Superior temporal gyrus (tissue), 1 donor: ENCODE measurements at regions not wholly inside any gene's neighbourhood (a gene's known extent, or its start where the extent isn't known, plus 50 kb on each side); places are given as distances from the start of the nearest gene placed in this dataset.

Source experiments
- DNase-seq: peaks from one replicate; pipeline ENCODE4 v3.0.0-alpha.2; 2016; ENCODE audit errors: extremely low spot score

DNA sequence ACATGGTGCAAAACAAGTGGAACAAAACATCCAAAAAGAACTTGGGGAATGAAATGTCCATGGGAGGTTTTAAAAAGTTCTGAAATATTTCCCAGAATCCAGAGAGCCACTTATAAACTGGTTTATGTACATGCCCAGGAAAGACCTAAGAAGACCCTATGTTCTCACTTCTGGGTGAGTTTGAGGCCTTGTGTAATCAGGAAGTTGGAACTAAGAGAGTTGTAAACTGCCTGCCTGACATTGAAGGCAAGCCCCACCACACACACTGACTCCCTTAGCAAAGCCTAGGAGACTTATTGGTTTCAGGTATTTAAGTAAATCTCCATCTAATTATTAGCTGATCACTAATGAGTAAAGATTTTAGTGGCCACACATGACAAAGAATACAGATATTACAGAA, 142.5 kb downstream of the LRIG3 start:
- no peak for DNase-seq

DNA sequence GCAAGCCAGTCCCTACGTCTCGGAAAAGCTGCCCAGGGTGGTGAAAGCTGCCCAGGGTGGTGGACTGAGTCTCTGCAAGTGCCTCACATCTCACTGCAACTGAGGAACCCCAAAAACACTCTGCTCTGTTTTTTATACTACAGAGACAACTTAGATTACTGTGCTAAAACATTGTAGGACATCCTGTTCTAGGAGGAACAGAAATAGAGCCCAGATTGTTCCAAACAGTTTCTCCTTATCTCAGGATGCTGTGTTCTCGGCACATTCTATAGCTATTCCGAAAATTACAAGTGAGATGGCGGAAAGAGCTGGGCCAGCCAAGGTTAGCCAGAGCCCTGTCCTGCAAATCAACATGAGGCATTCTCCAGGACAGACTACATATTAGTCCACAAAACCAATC, 138.7 kb downstream of the LRIG3 start:
- DNase-seq = no peak

DNA sequence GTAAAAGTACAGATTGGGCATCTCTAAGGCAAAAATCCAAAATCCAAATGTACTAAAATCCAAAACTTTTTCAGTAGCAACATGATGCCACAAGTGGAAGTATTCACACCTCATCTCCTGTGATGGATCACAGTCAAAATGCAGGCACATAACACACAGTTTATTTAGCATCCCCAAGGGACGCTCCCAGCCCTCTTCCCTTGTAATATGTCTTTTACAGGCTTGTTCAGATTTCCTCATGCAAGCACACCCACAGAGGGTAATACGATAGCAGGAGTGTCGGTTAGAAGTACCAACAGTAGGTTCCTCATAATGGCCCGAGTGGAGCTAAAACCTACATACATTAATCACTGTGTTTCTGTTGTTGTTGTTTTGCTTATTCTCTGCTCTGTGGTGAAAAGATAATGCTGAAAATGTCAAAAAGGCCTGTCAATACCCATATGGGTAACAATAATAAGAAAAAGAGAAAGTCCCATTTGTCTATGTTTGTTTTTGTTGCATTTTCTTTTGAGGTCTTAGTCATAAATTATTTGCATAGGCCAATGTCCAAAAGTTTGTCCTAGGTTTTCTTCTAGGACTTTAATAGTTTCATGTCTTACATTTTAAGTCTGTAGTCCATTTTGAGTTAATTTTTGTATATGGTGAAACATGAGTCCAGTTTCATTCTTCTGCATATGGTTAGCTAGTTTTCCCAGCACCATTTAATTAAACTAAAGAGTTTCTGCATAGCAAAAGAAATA, 133.1 kb downstream of the LRIG3 start:
- DNase-seq = no peak

DNA sequence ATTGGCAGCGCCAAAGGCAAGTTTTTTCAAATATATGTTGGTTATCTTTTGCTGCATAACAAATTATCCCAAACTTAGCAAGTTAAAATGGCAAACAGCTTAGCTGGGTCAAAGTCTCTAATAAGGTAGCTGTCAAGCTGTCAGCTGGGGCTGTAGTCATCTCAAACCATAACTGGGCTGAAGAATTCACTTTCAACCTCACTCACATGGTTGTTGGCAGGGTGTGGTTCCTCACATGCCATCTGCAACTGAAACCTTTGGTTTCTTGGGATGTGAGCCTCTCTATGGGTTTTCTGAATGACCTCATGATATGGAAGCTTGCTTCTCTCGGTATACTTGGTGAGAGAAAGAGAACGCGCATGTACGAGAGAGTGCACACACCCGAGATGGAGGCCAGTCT, 125.4 kb downstream of the LRIG3 start:
- no peak for DNase-seq

DNA sequence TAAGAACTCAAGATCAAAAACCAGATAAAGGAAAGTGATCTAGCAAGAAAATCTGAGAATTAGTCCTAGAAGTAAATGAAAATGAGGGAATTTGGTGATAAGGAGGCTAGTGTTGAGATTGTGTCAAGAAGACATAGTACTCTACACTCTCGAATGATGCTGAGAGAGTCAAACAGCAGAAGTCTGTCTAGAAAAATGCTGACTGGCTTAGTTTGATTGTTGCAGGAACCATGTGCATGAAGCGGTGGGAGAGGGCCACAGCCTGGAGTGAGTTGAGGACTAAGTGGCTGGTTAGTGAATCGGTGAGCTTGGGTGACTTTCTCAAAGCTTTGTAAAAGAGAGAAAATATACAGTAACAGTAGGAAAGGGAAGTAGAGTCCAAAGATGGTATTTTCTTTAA, 124.5 kb downstream of the LRIG3 start:
- DNase-seq = no peak

DNA sequence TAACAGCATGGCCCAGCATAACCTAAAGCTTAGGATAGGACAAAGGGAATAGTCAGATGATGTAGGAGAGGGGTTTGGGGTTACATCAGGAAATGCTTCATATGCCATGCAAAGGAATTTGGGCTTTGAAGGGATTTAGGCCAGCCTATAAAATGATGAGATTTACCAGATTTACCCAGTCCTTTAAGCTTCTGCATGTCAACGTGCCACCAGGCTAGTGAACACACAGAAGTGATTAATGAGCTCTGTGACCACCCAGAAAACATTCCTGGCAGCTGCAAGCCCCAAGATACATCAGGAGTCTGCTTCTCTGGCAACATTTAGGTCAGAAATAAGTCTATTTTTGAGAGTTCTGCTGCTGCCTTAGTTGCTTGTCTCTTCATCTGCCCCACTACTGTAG, 118.3 kb downstream of the LRIG3 start:
- no peak for DNase-seq

DNA sequence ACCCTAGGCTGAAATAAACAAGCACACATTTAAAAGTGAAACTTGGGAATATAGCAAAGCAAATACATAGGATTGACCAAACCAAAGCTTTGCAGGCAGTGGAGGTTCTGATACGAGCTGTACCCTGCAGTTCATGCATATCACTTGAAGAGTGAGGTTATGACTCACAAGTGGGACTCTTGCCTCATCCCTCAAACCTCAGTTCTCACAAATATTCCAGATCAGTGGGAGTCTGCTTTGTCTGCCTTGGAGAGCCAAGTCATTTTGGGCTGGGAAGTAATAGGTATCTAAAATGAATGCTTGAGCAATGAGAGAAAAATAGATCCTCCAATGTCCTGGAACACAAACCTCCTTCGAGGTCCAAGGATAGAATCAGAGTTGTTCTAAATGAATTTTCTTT, 116.4 kb downstream of the LRIG3 start:
- DNase-seq = peak; percentile 37

DNA sequence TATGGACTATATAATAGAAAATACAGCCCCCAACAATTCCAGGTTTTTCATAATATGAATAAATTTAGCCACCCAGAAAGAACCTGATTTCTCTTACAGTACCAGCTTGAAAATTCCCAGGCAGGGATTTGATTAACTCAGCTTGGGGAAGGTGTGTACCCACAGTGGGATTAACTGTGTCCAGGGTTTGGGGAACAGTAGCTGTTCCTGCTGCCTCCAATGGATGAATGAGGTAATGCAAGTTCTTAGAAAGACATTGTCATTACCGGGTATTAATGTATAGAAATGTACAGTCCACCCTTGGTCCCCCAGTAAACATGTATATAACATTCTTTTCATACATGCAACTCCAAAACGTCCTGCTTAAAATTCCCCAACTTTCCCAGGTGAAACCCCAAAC, 115.6 kb downstream of the LRIG3 start:
- no peak for DNase-seq

DNA sequence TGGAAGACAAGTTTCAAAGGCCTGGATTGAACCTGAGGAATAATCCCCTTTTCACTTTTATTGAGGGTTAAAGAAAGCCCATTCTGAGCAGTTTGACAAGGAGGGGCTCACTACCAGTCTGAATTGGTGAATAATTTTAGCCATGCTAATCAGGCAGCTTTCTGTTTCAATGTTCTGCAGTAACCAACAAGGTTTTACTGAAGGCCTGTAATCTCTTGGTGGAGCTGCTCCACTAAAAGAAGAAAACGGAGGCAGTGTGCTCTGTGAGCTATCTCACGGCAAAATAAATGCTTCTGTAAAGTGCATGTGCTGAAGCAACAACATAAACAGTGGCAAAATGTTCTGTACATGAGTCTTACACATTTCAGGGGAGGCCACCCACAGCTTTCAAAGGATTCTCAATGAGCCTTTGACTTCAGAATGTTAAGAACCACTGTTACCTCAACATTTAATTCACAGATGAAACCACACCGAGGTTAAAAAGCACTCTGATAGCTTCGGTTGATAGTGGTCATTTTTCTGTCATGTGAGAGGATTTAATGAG, 111.2 kb downstream of the LRIG3 start:
- DNase-seq = no peak

DNA sequence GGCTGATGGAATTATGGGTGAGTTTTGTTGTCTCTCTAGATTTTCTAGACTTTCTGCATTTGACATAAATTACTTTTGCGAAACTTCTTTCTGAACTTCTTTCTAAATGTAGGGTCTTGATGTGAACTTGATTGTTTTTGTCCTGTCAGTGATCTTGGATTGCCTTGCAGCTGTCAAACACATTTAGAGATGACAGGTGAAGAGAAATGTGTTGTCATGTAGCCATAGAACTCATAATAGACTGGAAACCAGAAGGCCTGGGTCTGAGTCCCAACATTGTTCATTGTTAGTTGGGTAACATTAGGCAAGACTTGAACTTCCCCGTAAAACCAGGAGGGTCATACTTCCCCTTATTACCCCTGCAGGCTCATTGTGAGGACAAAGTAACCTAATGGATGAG, 109.0 kb downstream of the LRIG3 start:
- no peak for DNase-seq

DNA sequence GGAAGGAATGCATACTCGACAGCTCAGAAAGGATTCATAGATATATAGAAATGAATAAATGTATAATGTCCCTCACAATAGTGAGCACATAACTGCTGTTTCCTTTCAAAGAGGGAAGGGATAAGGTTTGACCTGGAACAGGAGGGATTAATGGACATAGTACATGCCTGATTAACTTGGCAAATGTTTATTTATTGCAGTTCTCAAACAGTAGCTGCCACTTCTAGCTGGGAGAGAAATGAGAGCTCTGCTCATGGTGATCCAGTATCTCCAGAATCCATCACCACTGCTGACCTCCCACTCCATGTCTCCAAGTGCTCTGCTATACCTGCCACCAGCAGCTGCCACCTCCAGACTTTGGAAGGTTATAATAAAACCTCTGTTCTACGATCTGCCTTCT, 108.1 kb downstream of the LRIG3 start:
- no peak for DNase-seq

DNA sequence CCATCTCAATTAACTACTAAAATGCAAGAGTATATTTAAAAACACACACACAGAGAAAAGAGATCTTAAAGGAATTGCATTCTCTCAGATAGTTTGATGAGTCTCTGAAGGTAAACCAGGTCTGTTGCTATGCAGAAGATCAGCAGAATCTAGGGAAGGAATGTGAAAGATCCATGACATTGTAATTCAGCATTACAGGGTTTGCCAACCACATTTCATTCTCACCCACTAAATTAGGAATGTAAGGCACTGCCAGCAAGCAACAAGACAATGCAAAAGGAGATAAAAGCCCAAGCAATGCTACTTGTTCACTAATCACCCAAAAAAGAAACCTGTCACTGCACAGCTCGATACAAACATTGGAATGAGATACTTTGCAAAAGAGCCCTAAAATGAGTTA, 106.3 kb downstream of the LRIG3 start:
- no peak for DNase-seq

DNA sequence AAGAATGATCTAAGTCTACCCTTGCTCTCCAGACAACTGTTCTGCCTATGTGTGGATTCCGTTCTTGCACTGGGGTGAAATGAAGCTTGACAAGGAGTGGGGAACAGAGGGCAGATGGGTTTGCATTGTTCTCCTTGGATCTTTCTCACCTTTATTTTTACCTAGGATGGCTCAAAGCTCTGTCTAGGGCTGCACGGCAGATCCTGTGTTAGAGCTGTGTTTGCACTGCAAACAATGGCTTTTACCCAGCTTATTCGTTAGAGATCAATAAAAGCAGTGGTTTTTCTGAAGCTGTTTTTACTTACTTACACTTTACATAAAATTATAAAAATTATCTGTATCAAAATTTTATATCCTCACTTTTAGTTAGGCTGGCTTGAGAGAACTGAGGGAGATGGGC, 105.1 kb downstream of the LRIG3 start:
- no peak for DNase-seq

DNA sequence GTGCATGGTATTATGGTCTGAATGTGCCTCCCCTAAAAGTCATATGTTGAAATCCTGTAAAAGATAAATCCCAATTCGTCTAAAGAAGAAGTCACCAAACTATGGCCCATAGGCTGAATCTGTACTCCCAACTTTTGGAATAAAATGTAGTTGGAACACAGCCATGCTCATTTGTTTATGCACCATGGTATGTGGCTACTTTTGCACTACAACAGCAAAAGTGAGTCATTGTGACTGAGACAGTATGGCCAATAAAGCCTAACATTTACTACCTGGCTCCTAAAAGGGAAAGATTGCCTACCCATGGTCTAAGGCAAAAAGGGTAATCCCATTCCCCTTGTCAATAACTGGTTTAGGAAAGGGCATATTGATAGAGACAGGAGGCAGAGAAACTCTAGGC, 101.8 kb downstream of the LRIG3 start:
- DNase-seq = no peak

DNA sequence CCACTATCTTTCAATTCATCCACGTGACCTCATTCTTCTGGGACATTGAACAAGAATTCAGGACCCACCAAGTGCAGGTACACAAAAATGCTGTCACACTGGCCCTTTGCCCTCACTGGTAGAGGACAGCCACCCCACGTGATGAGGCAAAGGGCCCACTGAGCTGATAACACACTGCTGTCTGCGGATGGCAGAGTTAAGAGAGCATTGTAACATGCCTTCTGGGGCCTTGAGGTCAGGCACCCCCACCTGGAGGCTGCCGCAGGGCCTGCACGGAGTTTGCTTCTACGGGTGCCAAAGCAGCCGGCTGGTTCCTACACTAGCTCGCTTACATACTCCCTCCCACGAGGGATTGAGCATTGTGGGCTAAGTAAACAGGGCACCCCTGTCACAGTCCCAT, 101.0 kb downstream of the LRIG3 start:
- DNase-seq = no peak

DNA sequence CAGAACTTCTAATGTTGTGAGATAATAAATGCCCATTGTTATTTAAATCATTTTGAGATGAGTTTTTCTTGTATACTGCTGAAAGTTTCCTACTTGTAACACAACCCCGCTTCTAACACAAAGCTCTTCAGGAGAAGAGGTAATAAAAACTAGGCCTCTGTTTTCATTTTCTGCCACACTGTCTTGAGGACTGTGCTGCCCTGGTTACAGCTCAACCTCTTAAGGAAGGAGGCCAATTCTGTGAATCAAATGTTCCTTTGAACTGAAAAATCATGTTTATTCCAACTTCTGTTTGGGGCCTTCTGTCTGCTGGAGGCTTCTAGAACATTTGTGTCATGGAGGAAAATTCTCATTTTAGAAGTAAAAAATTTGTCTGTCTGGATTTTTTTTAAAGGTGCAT, 100.3 kb downstream of the LRIG3 start:
- no peak for DNase-seq
